T47D (cell line): ENCODE measurements at regions not wholly inside any gene's neighbourhood (a gene's known extent, or its start where the extent isn't known, plus 50 kb on each side); places are given as distances from the start of the nearest gene placed in this dataset.

Experiments
- DNase-seq, 2 experiments: peaks; one replicate each; pipeline versions ENCODE4 v3.0.0 to v3.0.0-alpha.2; 2011 to 2012; ENCODE audit warnings: low read depth in 1 of 2, low spot score in 1 of 2
- JUND ChIP-seq: IDR thresholded peaks from 2 replicates; pipeline ENCODE4 v1.6.1; 2012; ENCODE audit warnings: low read depth
- in situ Hi-C: cut with HindIII; loops from 2 replicates; pipeline ENCODE4 v1.10.0; 2016; ENCODE audit warnings: low sequenced_read_pairs, low pct_unique_long_range_greater_than_20kb

- TF ChIP-seq JUND = no peak
- in situ Hi-C loops = no loop called here
- no peak for DNase-seq
These were observed 441.1 kb downstream of the HAO1 start for GRCh38 chr20:7499201-7499600.

- TF ChIP-seq JUND = no peak
- in situ Hi-C loops = no loop called here
- no peak for DNase-seq
These were observed 440.0 kb downstream of the HAO1 start for GRCh38 chr20:7500231-7500663.

- no peak for TF ChIP-seq JUND
- in situ Hi-C loops = no loop called here
- DNase-seq = no peak
These were observed 436.8 kb downstream of the HAO1 start for GRCh38 chr20:7503501-7503900.

- DNase-seq = no peak
- in situ Hi-C loops = no loop called here
These were observed 435.0 kb downstream of the HAO1 start for GRCh38 chr20:7505152-7505834.

GRCh38 chr20:7505835-7506221 is 434.4 kb downstream of the HAO1 start:
- no peak for DNase-seq
- in situ Hi-C loops = no loop called here
- TF ChIP-seq JUND = no peak

More at GRCh38 chr20:7505152-7505834, 435.0 kb downstream of the HAO1 start:
- TF ChIP-seq JUND = no peak

GRCh38 chr20:7516621-7517111 is 423.6 kb downstream of the HAO1 start:
- in situ Hi-C loops = no loop called here
- TF ChIP-seq JUND = no peak
- DNase-seq = no peak

GRCh38 chr20:7520361-7520760 is 419.9 kb downstream of the HAO1 start:
- DNase-seq = no peak
- TF ChIP-seq JUND = no peak

GRCh38 chr20:7523288-7523687 is 417.0 kb downstream of the HAO1 start:
- no peak for TF ChIP-seq JUND
- DNase-seq = no peak
- in situ Hi-C loops = no loop called here

More at GRCh38 chr20:7520361-7520760, 419.9 kb downstream of the HAO1 start:
- in situ Hi-C loops = no loop called here

- in situ Hi-C loops = no loop called here
- DNase-seq = no peak
- TF ChIP-seq JUND = no peak
These were observed 400.2 kb downstream of the HAO1 start for GRCh38 chr20:7540018-7540417.

GRCh38 chr20:7540923-7541322 is 399.3 kb downstream of the HAO1 start:
- in situ Hi-C loops = no loop called here
- no peak for TF ChIP-seq JUND
- DNase-seq = no peak

- no peak for TF ChIP-seq JUND
- in situ Hi-C loops = no loop called here
- no peak for DNase-seq
These were observed 369.2 kb downstream of the HAO1 start for GRCh38 chr20:7571101-7571500.

GRCh38 chr20:7571521-7572055 is 368.7 kb downstream of the HAO1 start:
- in situ Hi-C loops = no loop called here
- TF ChIP-seq JUND = no peak
- no peak for DNase-seq

- no peak for DNase-seq
- in situ Hi-C loops = no loop called here
- TF ChIP-seq JUND = no peak
These were observed 360.4 kb downstream of the HAO1 start for GRCh38 chr20:7579888-7580287.
